ENCODE measurements at regions not wholly inside any gene's neighbourhood (a gene's known extent, or its start where the extent isn't known, plus 50 kb on each side); places are given as distances from the start of the nearest gene placed in this dataset.

- TF ChIP-seq CTCF (conservative IDR thresholded peaks at IDR 0.05), result no peak
- no CpG with 5 or more reads among the region's 3 CpGs for WGBS (ENCODE audit: extremely low coverage, insufficient read length, low lambda C conversion rate)
- H3K23me2 ChIP-seq (ENCODE audit: insufficient read length, low read depth, low read length, poor library complexity, severe bottlenecking), result no peaks in the 10 kb centered on the region
- no peak overlapping the region for H2BK120ac ChIP-seq (ENCODE audit: low read depth, low read length, poor library complexity, severe bottlenecking)
- no peak overlapping the region for H3K9ac ChIP-seq (ENCODE audit: extremely low read depth, insufficient read length, low read length)
- H3K36me3 Mint-ChIP-seq (ENCODE audit: insufficient read depth in 1 of 3, low read depth in 3 of 3), result no peaks in the 10 kb centered on the region; a peak in 1 of 7 replicates
- H3K9me3 ChIP-seq (ENCODE audit: control insufficient read depth, low read depth, low read length), result no peaks in the 10 kb centered on the region
- H3K4me2 ChIP-seq (ENCODE audit: insufficient read depth, insufficient read length, low read length), result no peak overlapping the region
- H3K9me3 Mint-ChIP-seq, result no peaks in the 10 kb centered on the region; a peak in 2 of 5 replicates
- no peak overlapping the region for H2BK20ac ChIP-seq (ENCODE audit: low read depth, low read length, poor library complexity, severe bottlenecking)
- no peak overlapping the region for H3K56ac ChIP-seq (ENCODE audit: insufficient read length, low read depth, low read length)
- H3K14ac ChIP-seq (ENCODE audit: insufficient read depth, low read length), result no peak overlapping the region
- H3K27ac ChIP-seq (ENCODE audit: insufficient read length, low read depth, low read length), result no peak overlapping the region
- H3T11ph ChIP-seq (ENCODE audit: low read length), result no peak overlapping the region
- no peaks in the 10 kb centered on the region for H3K79me2 ChIP-seq (ENCODE audit: insufficient read depth, low read length)
- no peaks in the 10 kb centered on the region for H4K20me1 ChIP-seq (ENCODE audit: control insufficient read depth, insufficient read depth, insufficient read length)
- no peak overlapping the region for H4K5ac ChIP-seq (ENCODE audit: insufficient read length, low read depth, low read length)
- H4K8ac ChIP-seq (replicated peaks; ENCODE audit: insufficient read length, low read depth, low read length), result no peak overlapping the region
- H3K27ac Mint-ChIP-seq, result no peak overlapping the region
- no peaks in the 10 kb centered on the region for H3K27me3 Mint-ChIP-seq (ENCODE audit: low read depth)
- H2AFZ ChIP-seq (ENCODE audit: low read length), result no peak overlapping the region
- H3K23ac ChIP-seq (ENCODE audit: insufficient read length, low read depth, low read length), result no peak overlapping the region
- no peak overlapping the region for H2BK12ac ChIP-seq (ENCODE audit: insufficient read length, low read depth, low read length)
- H3K18ac ChIP-seq (ENCODE audit: insufficient read length, low read depth, low read length), result no peak overlapping the region
- H2BK15ac ChIP-seq (ENCODE audit: low read depth, low read length), result no peak overlapping the region
- H3K4me1 Mint-ChIP-seq, result peaks cover 12 to 15% of the 10 kb centered on the region in 2 experiments
- H3K4ac ChIP-seq (ENCODE audit: low read depth, low read length), result no peak overlapping the region
- H3K27me3 ChIP-seq (ENCODE audit: insufficient read depth, low read length), result no peaks in the 10 kb centered on the region
- no peak overlapping the region for H2BK5ac ChIP-seq (ENCODE audit: insufficient read length, low read length)
- H2AK5ac ChIP-seq (ENCODE audit: insufficient read length, low read length), result no peak overlapping the region
- H4K91ac ChIP-seq (ENCODE audit: insufficient read length, low read depth, low read length), result no peak overlapping the region
- no peak overlapping the region for H3K4me3 Mint-ChIP-seq
- DNase-seq, result no peak
- no peaks in the 10 kb centered on the region for H3K79me1 ChIP-seq (ENCODE audit: insufficient read depth, low read depth, low read length, poor library complexity, severe bottlenecking)
- H3K4me1 ChIP-seq (ENCODE audit: insufficient read depth, low read length), result peaks cover 4% of the 10 kb centered on the region; the same call in 1 of the 2 replicates
These were observed 153.2 kb upstream of the PTPRM start for GRCh38 chr18:7413906-7414305.

Measured in H9 (cell line).